Transverse colon (tissue), 4 donors: ENCODE measurements at regions not wholly inside any gene's neighbourhood (a gene's known extent, or its start where the extent isn't known, plus 50 kb on each side); places are given as distances from the start of the nearest gene placed in this dataset.

Experiments
- EP300 ChIP-seq: sonication (generic); formaldehyde crosslinking; IDR thresholded peaks from one replicate; pipeline ENCODE4 v1.6.1; 2017; ENCODE audit warnings: antibody characterized with exemption, low read depth
- POLR2A ChIP-seq: fragments of 450-650 bp; IDR thresholded peaks from one replicate; pipeline ENCODE4 v1.6.1; 2016; ENCODE audit warnings: antibody characterized with exemption, mild to moderate bottlenecking, moderate library complexity
- POLR2AphosphoS5 ChIP-seq, 3 donors: sonication (generic); formaldehyde crosslinking; IDR thresholded peaks; one replicate each; pipeline ENCODE4 v1.6.1; 2016; ENCODE audit warnings: antibody characterized with exemption in 3 of 3
- TF ChIP-seq, protein P1 (sequence below), 5 experiments: fragments of 200-600 bp in 3 of 5; fragments of 450-650 bp in 2 of 5; sonication (generic) in 3 of 5; IDR thresholded peaks; 1 replicate in 2 of 5; 2 replicates in 3 of 5; pipeline ENCODE4 v1.5.1; 2016 to 2017; ENCODE audit warnings: antibody characterized with exemption in 5 of 5, inconsistent platforms in 3 of 5, mild to moderate bottlenecking in 2 of 5, moderate library complexity in 1 of 5

DNA sequence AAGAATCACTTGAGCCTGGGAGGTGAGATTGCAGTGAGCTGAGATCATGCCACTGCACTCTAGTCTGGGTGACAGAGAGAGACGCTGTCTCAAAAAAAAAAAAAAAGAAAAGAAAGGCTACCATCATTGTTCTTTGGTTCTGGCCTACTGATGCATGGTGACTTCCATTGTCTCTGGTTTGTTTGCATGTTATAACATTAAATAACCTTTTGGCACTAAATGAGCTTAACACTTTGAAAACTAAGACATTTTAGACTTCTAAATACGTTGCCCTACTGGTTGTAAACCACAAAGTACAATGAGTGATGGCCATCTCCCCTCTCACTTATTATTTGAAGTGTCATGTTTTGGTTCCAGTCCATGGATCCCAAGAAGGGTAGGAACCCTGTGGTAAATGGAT, 152.9 kb upstream of the CPM start:
- TF ChIP-seq, protein P1, sequence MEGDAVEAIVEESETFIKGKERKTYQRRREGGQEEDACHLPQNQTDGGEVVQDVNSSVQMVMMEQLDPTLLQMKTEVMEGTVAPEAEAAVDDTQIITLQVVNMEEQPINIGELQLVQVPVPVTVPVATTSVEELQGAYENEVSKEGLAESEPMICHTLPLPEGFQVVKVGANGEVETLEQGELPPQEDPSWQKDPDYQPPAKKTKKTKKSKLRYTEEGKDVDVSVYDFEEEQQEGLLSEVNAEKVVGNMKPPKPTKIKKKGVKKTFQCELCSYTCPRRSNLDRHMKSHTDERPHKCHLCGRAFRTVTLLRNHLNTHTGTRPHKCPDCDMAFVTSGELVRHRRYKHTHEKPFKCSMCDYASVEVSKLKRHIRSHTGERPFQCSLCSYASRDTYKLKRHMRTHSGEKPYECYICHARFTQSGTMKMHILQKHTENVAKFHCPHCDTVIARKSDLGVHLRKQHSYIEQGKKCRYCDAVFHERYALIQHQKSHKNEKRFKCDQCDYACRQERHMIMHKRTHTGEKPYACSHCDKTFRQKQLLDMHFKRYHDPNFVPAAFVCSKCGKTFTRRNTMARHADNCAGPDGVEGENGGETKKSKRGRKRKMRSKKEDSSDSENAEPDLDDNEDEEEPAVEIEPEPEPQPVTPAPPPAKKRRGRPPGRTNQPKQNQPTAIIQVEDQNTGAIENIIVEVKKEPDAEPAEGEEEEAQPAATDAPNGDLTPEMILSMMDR (IDR thresholded peaks at IDR 0.05): no peak
- TF ChIP-seq POLR2A (no peak), POLR2AphosphoS5 (IDR thresholded peaks at IDR 0.05) (no peak), EP300 (no peak)
